ENCODE measurements at regions not wholly inside any gene's neighbourhood (a gene's known extent, or its start where the extent isn't known, plus 50 kb on each side); places are given as distances from the start of the nearest gene placed in this dataset.

DNA sequence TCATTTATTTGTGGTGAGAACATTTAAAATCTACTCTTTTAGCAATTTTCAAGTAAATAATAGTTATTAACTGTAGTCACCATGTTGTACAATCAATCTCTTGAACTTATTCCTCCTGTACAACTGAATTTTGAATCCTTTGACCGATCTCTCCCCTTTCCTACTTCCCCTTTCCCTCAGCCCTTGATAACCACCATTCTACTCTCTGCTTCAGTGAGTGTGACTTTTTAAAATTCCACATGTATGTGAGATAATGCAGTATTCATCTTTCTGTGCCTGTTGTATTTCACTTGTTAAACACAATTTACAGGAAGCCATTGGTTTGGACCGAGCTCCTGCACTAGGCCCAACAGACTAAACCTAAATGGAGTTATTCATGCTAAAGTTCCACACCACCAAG lies 458.9 kb upstream of the PDE3A start:
- intact Hi-C loops (cut with DNase I), result no loop called here
- no peak for DNase-seq
- Histone ChIP-seq H3K9ac (ENCODE audit: low read depth in 2 of 2, low read length in 2 of 2) (no peak overlapping the region), H3K36me3 (no peaks in the 10 kb centered on the region), H3K9me3 (no peaks in the 10 kb centered on the region), H3K27ac (no peak overlapping the region), H3K4me1 (no peaks in the 10 kb centered on the region), H3K4me3 (no peak overlapping the region), H3K27me3 (no peaks in the 10 kb centered on the region)
- TF ChIP-seq, protein P1, sequence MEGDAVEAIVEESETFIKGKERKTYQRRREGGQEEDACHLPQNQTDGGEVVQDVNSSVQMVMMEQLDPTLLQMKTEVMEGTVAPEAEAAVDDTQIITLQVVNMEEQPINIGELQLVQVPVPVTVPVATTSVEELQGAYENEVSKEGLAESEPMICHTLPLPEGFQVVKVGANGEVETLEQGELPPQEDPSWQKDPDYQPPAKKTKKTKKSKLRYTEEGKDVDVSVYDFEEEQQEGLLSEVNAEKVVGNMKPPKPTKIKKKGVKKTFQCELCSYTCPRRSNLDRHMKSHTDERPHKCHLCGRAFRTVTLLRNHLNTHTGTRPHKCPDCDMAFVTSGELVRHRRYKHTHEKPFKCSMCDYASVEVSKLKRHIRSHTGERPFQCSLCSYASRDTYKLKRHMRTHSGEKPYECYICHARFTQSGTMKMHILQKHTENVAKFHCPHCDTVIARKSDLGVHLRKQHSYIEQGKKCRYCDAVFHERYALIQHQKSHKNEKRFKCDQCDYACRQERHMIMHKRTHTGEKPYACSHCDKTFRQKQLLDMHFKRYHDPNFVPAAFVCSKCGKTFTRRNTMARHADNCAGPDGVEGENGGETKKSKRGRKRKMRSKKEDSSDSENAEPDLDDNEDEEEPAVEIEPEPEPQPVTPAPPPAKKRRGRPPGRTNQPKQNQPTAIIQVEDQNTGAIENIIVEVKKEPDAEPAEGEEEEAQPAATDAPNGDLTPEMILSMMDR (IDR thresholded peaks at IDR 0.05), result no peak

DNA sequence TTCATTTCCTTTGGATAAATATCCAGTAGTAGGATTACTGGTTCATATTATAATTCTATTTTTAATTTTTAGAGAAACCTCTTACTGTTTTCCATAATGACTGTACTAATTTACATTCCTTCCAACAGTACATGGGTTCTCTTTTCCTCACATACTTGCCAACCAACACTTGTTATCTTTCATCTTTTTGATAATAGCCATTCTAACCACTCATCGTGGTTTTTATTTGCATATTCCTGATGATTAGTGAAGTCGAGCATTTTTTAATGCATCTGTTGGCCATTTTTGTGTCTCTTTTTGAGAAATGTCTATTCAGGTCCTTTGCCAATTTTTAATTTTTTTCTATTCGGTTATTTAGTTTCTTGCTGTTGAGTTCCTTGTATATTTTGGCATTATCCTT lies 457.7 kb upstream of the PDE3A start:
- no peak overlapping the region for H3K9ac ChIP-seq (ENCODE audit: low read depth in 2 of 2, low read length in 2 of 2)
- intact Hi-C loops (cut with DNase I), result loop anchor here (10.0 kb wide), 1 partner anchor 304 kb away; no protein-coding TSS in a partner anchor
- TF ChIP-seq, protein P1 (IDR thresholded peaks at IDR 0.05), result no peak

DNA sequence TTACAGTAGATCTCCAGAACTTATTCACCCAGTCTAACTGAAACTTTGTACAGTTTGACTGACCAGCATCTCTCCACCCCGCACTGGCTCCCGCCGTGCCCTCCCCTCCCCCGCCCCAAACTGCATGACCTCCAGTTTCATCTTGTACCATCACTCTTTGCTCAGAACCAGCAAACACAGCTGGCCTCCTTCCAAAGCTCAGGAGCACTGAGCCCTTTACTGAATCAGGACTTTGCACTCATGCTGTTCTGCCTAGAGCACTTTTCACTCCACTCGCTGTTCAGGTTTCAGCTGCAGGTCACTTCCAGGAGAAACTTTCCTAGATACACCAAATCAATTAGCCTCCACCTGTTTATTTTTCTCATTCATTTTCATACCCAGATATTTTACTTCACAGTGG lies 455.3 kb upstream of the PDE3A start:
- Histone ChIP-seq H3K9ac (ENCODE audit: low read depth in 2 of 2, low read length in 2 of 2) (no peak overlapping the region), H3K4me1 (no peaks in the 10 kb centered on the region), H3K36me3 (no peaks in the 10 kb centered on the region), H3K27me3 (no peaks in the 10 kb centered on the region), H3K9me3 (no peaks in the 10 kb centered on the region), H3K27ac (no peak overlapping the region), H3K4me3 (no peak overlapping the region)
- TF ChIP-seq, protein P1 (IDR thresholded peaks at IDR 0.05), result no peak
- peak; percentile 66 for DNase-seq
- intact Hi-C loops (cut with DNase I), result loop anchor here (10.0 kb wide), 1 partner anchor 302 kb away; no protein-coding TSS in a partner anchor

More for the DNA sequence above, 457.7 kb upstream of the PDE3A start:
- Histone ChIP-seq H3K4me1 (no peaks in the 10 kb centered on the region), H3K4me3 (no peak overlapping the region), H3K9me3 (no peaks in the 10 kb centered on the region), H3K36me3 (no peaks in the 10 kb centered on the region), H3K27ac (no peak overlapping the region), H3K27me3 (no peaks in the 10 kb centered on the region)
- no peak for DNase-seq

DNA sequence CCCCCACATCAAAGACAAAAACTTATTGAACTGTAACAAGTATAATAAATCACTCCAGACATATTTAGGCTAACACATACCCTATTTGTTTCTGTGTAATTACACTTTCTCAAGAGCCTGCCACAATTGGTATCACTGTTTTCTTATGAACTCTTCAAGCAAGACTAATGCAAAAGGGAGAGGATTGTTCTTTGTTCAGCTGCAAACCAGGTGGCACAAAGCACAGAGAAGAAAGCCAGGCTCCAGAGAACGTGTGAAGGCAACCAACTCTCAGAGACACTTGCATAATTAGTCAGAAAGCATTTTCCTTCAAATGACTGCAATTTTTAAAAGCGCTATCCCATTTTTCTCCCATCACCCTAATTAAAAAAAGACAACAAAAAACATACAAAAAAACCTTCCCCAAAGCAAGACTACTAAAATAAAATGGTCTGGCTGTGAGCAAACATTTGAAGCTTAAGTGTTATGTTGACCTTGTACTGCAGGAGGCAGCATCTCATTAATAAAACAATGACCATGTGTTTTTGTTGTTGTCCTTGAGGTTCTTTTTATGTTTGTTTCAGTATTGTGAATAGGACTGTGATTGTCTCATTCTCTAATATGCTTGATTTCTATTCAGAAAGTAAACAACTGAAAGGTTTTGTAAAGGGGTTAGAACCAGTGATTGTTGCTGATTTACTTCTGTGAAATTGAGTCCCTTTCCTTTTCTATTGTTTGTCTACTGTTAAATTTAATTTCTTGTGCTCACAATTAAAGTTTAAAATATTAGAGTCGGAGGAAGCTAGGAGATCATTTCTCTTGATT lies 452.7 kb upstream of the PDE3A start:
- no peak for DNase-seq
- no peaks in the 10 kb centered on the region for H3K27me3 ChIP-seq

DNA sequence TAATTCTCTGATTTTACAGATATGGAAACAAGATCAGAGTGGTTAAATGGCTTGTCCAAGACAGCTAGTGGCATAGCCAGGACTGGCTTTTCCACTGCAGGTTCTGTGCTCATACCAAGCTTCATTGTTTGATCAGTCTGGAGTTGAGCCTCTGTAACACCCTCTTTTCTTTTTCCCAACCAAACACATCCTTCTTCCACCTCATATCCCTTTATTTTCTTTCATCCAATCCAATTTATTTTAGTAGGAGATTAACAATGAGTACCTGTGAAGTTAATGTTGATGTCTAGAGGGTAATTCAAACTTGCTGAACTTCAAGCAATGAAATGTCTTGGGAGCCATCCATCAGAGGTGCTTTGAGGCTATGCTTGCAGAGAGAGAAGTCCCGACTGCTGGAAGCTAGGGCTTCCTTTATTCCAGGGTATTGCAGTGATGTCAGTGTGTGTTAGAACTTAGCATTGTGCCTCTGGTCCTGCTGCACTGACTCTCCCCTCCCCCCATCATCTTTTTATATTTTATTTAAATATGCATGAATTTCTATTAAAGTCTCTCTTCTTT lies 452.1 kb upstream of the PDE3A start:
- H3K9ac ChIP-seq (ENCODE audit: low read depth in 2 of 2, low read length in 2 of 2), result no peak overlapping the region
- TF ChIP-seq, protein P1 (IDR thresholded peaks at IDR 0.05), result no peak
- H3K27ac ChIP-seq, result no peak overlapping the region
- no peaks in the 10 kb centered on the region for H3K27me3 ChIP-seq
- DNase-seq, result no peak
- no peaks in the 10 kb centered on the region for H3K9me3 ChIP-seq
- no peak overlapping the region for H3K4me3 ChIP-seq
- no peaks in the 10 kb centered on the region for H3K36me3 ChIP-seq
- no peaks in the 10 kb centered on the region for H3K4me1 ChIP-seq
- intact Hi-C loops (cut with DNase I), result loop anchor here (10.0 kb wide), 1 partner anchor 299 kb away; no protein-coding TSS in a partner anchor

More for the DNA sequence above, 452.7 kb upstream of the PDE3A start:
- Histone ChIP-seq H3K27ac (no peak overlapping the region), H3K9ac (ENCODE audit: low read depth in 2 of 2, low read length in 2 of 2) (no peak overlapping the region), H3K4me1 (no peaks in the 10 kb centered on the region), H3K4me3 (no peak overlapping the region), H3K9me3 (no peaks in the 10 kb centered on the region), H3K36me3 (no peaks in the 10 kb centered on the region)
- TF ChIP-seq, protein P1 (IDR thresholded peaks at IDR 0.05), result peak; percentile 52
- intact Hi-C loops (cut with DNase I), result loop anchor here (10.0 kb wide), 1 partner anchor 299 kb away; no protein-coding TSS in a partner anchor

Data from colonic mucosa (tissue), 4 donors.